ENCODE measurements at regions not wholly inside any gene's neighbourhood (a gene's known extent, or its start where the extent isn't known, plus 50 kb on each side); places are given as distances from the start of the nearest gene placed in this dataset.

DNA sequence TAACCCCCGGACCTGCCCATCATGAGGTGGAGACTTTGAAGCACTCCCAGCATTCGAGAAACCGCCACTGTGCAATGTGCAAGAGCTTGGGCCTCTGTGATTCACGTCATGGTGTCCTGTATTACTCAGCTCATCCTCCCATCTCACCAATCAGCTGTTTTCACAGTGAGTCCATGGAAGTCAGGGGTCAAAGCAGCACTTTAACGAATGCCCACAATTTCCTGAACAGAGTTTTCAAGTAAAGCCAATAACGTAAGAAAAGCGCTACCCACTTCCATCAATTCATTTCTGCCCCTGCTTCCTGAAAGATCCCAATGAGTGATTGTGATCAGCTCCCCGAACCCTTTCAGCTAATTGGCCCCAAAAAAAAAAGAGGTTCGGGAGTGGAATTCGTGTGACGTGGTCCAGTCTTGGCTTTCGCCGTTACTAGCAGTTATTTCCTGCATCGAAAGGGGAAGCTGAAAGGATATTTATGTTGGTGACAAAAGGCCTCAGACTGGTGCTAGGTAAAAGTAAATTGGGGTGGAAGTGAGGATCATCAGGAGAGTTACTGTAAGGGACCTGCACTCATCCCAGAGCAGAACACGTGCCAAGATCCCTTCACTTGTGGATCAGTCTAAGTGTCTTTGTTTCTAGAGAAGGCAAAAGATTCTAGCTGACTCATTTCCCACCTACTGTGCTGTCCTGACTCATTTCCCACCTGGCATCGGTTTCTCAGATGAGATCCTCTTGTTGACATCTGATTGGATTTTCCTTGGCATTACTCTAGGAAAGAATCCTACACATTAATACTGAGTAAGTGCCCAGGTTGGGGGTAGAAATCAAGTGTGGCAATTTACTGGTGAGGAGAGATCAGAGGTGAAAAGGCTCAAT is 136.7 kb upstream of the NUDT7 start:
- peak; percentile 92 for DNase-seq (ENCODE audit: low read depth)
- no peak overlapping the region for H3K4me3 ChIP-seq (ENCODE audit: low read depth, low read length)
- TF ChIP-seq, protein P1, sequence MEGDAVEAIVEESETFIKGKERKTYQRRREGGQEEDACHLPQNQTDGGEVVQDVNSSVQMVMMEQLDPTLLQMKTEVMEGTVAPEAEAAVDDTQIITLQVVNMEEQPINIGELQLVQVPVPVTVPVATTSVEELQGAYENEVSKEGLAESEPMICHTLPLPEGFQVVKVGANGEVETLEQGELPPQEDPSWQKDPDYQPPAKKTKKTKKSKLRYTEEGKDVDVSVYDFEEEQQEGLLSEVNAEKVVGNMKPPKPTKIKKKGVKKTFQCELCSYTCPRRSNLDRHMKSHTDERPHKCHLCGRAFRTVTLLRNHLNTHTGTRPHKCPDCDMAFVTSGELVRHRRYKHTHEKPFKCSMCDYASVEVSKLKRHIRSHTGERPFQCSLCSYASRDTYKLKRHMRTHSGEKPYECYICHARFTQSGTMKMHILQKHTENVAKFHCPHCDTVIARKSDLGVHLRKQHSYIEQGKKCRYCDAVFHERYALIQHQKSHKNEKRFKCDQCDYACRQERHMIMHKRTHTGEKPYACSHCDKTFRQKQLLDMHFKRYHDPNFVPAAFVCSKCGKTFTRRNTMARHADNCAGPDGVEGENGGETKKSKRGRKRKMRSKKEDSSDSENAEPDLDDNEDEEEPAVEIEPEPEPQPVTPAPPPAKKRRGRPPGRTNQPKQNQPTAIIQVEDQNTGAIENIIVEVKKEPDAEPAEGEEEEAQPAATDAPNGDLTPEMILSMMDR (IDR thresholded peaks at IDR 0.05; ENCODE audit: low read depth, low read length, missing control alignments): no peak
- in situ Hi-C loops (cut with HindIII; ENCODE audit: low sequenced_read_pairs): no loop called here

DNA sequence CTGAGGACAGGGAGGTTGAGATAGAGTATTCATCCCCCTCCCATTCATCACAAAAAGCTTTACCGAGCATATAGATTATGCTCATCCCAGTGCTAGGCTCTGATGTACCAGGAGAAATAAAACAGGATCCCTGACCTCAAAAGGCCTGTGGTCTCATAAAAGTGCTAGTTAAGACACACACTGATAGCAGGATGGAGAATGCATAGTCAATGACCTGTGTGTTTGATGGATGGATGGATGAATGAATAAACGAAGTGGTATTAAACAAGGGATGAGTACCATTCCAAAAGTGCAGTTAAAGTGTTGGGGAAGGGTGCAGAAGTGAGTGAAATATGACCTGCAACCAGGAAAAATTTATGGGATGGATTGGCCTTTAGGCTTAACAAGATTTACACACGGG is 133.9 kb upstream of the NUDT7 start:
- in situ Hi-C loops (cut with HindIII; ENCODE audit: low sequenced_read_pairs): no loop called here
- DNase-seq (ENCODE audit: low read depth): no peak
- no peak overlapping the region for H3K4me3 ChIP-seq (ENCODE audit: low read depth, low read length)
- TF ChIP-seq, protein P1 (IDR thresholded peaks at IDR 0.05; ENCODE audit: low read depth, low read length, missing control alignments): no peak

DNA sequence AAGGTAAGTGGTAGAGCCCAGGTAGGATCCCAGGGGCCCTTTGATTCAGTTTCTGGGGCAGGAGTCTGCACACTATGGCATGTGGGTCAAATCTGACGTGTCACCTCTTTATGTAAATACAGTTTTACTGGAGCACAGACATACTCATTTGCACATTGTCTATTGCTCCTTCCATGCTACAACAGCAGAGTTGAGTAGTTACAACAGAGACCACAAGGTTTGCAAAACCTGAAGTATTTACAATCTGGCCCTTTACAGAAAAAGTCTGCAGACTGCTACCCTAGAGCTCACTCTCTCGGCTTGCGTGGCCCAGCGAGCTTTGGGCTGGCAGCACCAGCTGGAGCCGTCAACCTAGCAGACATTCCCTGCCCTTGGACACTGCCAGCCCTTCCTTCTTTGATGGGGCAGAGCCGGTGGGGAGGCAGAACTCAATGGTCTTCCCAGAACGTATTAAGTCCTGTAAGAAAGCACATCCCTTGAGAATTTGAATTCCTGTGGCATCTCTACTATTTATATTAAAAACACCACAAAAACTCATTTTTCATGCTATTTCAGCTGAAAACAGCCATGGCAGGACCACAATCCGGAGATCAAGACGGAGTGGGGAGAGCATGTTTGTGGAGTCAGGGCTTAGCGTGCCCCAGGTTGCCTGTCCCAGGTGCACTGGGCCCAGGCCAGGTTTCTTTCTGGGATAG is 133.1 kb upstream of the NUDT7 start:
- in situ Hi-C loops (cut with HindIII; ENCODE audit: low sequenced_read_pairs): no loop called here
- TF ChIP-seq, protein P1 (IDR thresholded peaks at IDR 0.05; ENCODE audit: low read depth, low read length, missing control alignments): no peak
- H3K4me3 ChIP-seq (ENCODE audit: low read depth, low read length): no peak overlapping the region
- DNase-seq (ENCODE audit: low read depth): peak; percentile 76

DNA sequence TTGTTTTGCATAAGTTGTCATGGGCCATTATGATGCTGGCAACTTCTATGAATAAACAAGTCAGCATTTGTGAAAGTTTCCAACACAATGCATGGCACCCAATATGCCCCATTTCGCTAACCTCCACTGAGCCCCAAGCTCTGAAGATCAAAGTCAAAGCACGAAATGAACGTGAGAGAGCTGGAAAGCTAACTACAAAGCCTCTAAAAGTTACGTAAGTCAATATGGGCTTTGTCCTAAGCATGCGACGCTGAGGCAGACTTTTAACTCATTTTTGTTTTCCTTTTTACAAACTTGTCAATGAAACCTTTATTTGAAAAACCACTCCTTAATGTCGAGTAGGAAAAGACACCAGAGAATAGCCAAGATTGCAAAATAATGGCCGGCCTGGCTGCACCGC is 131.6 kb upstream of the NUDT7 start:
- DNase-seq (ENCODE audit: low read depth): no peak
- TF ChIP-seq, protein P1 (IDR thresholded peaks at IDR 0.05; ENCODE audit: low read depth, low read length, missing control alignments): no peak
- in situ Hi-C loops (cut with HindIII; ENCODE audit: low sequenced_read_pairs): no loop called here
- H3K4me3 ChIP-seq (ENCODE audit: low read depth, low read length): no peak overlapping the region

DNA sequence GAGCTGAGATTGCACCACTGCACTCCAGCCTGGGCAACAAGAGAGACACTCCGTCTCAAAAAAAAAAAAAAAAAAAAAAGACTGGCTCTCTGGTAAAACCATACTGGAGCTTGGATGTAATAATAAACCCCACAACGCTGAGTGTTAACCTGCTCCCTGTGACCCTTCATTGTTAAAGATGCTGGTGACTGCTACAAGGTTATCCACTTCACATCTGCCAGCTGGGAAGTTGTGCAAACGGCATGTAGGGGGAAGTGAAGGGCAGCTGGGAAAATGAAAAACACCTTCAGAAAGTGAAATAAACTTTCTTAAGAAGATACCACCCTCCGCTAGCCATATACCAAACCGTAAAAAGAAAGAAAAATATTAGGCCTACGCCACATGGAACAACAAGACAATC is 131.0 kb upstream of the NUDT7 start:
- no peak overlapping the region for H3K4me3 ChIP-seq (ENCODE audit: low read depth, low read length)
- in situ Hi-C loops (cut with HindIII; ENCODE audit: low sequenced_read_pairs): no loop called here
- TF ChIP-seq, protein P1 (IDR thresholded peaks at IDR 0.05; ENCODE audit: low read depth, low read length, missing control alignments): no peak
- no peak for DNase-seq (ENCODE audit: low read depth)

DNA sequence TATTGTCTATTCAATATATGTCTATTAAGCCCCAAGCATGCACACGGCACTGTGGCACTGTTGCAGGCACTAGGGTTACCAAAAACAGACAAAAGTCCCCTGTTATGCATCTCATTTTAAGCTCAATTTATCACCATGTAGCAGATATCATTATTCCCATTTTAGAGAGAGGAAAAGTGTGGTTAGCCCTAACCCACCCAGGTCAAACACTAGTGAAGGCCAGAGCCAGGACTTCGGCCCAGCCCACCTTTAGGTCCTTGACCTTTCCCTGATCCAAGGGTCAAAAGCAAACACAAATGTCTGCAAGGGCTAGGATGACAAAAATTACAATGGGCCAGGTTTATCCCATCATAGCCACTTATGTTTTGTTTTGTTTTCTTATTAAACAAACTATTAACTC is 130.3 kb upstream of the NUDT7 start:
- TF ChIP-seq, protein P1 (IDR thresholded peaks at IDR 0.05; ENCODE audit: low read depth, low read length, missing control alignments): no peak
- no peak for DNase-seq (ENCODE audit: low read depth)
- in situ Hi-C loops (cut with HindIII; ENCODE audit: low sequenced_read_pairs): no loop called here
- H3K4me3 ChIP-seq (ENCODE audit: low read depth, low read length): no peak overlapping the region

Measured in astrocyte of the cerebellum (primary cell).